Heart right ventricle (tissue), 16 donors: ENCODE measurements at regions not wholly inside any gene's neighbourhood (a gene's known extent, or its start where the extent isn't known, plus 50 kb on each side); places are given as distances from the start of the nearest gene placed in this dataset.

Experiments used
- ATAC-seq, 8 donors: fragments of 200-7000 bp; cut with Tn5 transposase; one replicate each; pipeline ENCODE4 v1.9.1; 2020; ENCODE audit warnings: mild to moderate bottlenecking in 8 of 8, moderate library complexity in 8 of 8, moderate number of reproducible peaks in 1 of 8
- DNase-seq, 2 donors: peaks; one replicate each; pipeline ENCODE4 v3.0.0-alpha.2; 2020
- H3K27ac ChIP-seq, 10 donors: fragments of 200-600 bp; sonication (generic) in 2 of 10; one replicate each; pipeline versions ENCODE4 v1.5.0 to v1.8.0; 2020 to 2022; ENCODE audit warnings: mild to moderate bottlenecking in 3 of 10
- H3K27me3 ChIP-seq, 7 donors: fragments of 200-600 bp; one replicate each; pipeline ENCODE4 v1.8.0; 2021 to 2022; ENCODE audit warnings: mild to moderate bottlenecking in 2 of 7
- H3K36me3 ChIP-seq, 9 donors: fragments of 200-600 bp; sonication (generic) in 1 of 9; one replicate each; pipeline versions ENCODE4 v1.5.0 to v1.8.0; 2020 to 2022; ENCODE audit warnings: mild to moderate bottlenecking in 2 of 9
- H3K4me1 ChIP-seq, 9 donors: fragments of 200-600 bp; sonication (generic) in 1 of 9; one replicate each; pipeline versions ENCODE4 v1.5.0 to v1.8.0; 2020 to 2022; ENCODE audit warnings: mild to moderate bottlenecking in 4 of 9
- H3K4me3 ChIP-seq, 10 donors: fragments of 200-600 bp; sonication (generic) in 2 of 10; one replicate each; pipeline versions ENCODE4 v1.5.0 to v1.8.0; 2020 to 2022; ENCODE audit warnings: mild to moderate bottlenecking in 7 of 10, moderate library complexity in 2 of 10
- H3K9me3 ChIP-seq, 11 donors: fragments of 200-600 bp in 10 of 11; sonication (generic) in 2 of 11; one replicate each; pipeline versions ENCODE4 v1.5.0 to v1.8.0; 2013 to 2022; ENCODE audit warnings: mild to moderate bottlenecking in 2 of 11, control low read depth in 1 of 11, moderate library complexity in 1 of 11
- CTCF ChIP-seq, 9 donors: fragments of 200-600 bp; sonication (generic) in 2 of 9; IDR thresholded peaks; one replicate each; pipeline versions ENCODE4 v1.5.0 to v1.8.0; 2021 to 2022; ENCODE audit warnings: antibody characterized with exemption in 9 of 9, mild to moderate bottlenecking in 5 of 9, moderate library complexity in 1 of 9
- WGBS, 2 donors: extraction: QIAGEN DNeasy Blood & Tissue Kit; methylation state at CpG; one replicate each; pipeline ENCODE4 v1.1.7; 2013; ENCODE audit warnings: inconsistent platforms in 1 of 2; 5-methylcytosine and 5-hydroxymethylcytosine counted together
- intact Hi-C, 10 donors: fragments of 100-400 bp; cut with DNase I; formaldehyde crosslinking; loops; one replicate each; pipeline versions ENCODE4 v1.11.1 to v1.14.2; 2022
- donor health status: Arrhythmogenic right ventricular cardiomyopathy.
- donor health status: ischemic (EF 13 %, LVEDD 7.1; RV severe dilation, severe dysfunction).
- donor health status: healthy with polysubstance abuse.
- donor health status: DM: no; HTN: yes; CAD: no.
- donor health status: DM: no; HTN: no; CAD: no.
- donor health status: ischemic (EF 25% LVEDD 6.9; RV normal size, moderate dysfunction).
- donor health status: ischemic (EF 25% LVEDD 5.7; RV mildly dilated, moderate dysfunction).
- donor health status: healthy.
- donor health status: DM: yes; HTN: yes; CAD: no.
- donor health status: Ischemic cardiomyopathy.
- donor health status: ischemic (EF 35%, LVEDD 5.7; RV mildly dilated, moderate dysfunction).
- donor health status: nonischemic (EF 11% LVEDD 7.7; RV severe dilation, severe dysfunction).
- donor health status: DM: yes; HTN: yes; CAD: no.
- donor health status: PGD.
- donor health status: ischemic (EF 29% LVEDD 5.4; RV normal size, mild dysfunction).
- donor health status: nonischemic (EF 23%, LVEDD 6.1; RV moderate dilation, normal function).

- no peaks in the 10 kb centered on the region for H3K36me3 ChIP-seq
- H3K4me3 ChIP-seq = no peak overlapping the region
- no peaks in the 10 kb centered on the region for H3K4me1 ChIP-seq
- H3K27me3 ChIP-seq = peaks cover 0 to 3% (median 0%) of the 10 kb centered on the region in 7 donors
- 78 to 91% methylated on average over 1 of the region's 1 CpG for WGBS, 2 donors
- no peak for DNase-seq
- intact Hi-C loops = no loop called here
- no peak for ATAC-seq
- no peak overlapping the region for H3K27ac ChIP-seq
- no peaks in the 10 kb centered on the region for H3K9me3 ChIP-seq
- no peak for TF ChIP-seq CTCF (IDR thresholded peaks at IDR 0.05)
These were observed 366.8 kb upstream of the MON1B start for GRCh38 chr16:76824221-76824620.

DNA sequence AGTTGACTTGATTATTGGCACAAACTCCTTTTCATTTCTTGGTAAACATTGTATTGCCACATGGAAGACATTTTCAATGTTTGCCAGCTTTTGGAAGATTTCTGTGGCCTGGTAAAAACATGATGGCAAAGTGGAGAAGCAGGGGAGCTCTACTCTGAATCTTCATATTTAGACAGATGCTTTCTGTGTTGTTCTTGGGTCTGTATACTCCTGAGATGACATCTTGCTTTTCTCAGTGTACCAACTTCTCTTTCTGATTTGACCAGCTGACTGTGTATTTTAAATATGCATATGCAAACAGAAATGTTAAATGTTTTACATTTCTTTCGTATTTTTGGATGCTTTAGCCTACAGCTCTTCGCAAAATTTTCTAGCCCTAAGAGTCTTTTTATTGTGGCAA lies 366.2 kb upstream of the MON1B start:
- no peak overlapping the region for H3K4me3 ChIP-seq
- no peak for DNase-seq
- peaks cover 0 to 3% (median 0%) of the 10 kb centered on the region in 7 donors for H3K27me3 ChIP-seq
- intact Hi-C loops = no loop called here
- H3K9me3 ChIP-seq = no peaks in the 10 kb centered on the region
- no peaks in the 10 kb centered on the region for H3K36me3 ChIP-seq
- no peak for ATAC-seq
- no peak overlapping the region for H3K27ac ChIP-seq
- WGBS, 2 donors = 83 to 87% methylated on average over 2 of the region's 2 CpGs
- no peaks in the 10 kb centered on the region for H3K4me1 ChIP-seq
- TF ChIP-seq CTCF (IDR thresholded peaks at IDR 0.05) = no peak

- Histone ChIP-seq H3K4me1 (no peaks in the 10 kb centered on the region), H3K27me3 (no peaks in the 10 kb centered on the region), H3K27ac (no peak overlapping the region), H3K9me3 (peaks cover 0 to 12% (median 0%) of the 10 kb centered on the region in 11 donors), H3K4me3 (no peak overlapping the region), H3K36me3 (no peaks in the 10 kb centered on the region)
- DNase-seq = no peak
- no peak for ATAC-seq
- WGBS, 2 donors = 71 to 78% methylated on average over 4 of the region's 4 CpGs
- intact Hi-C loops = no loop called here
- TF ChIP-seq CTCF (IDR thresholded peaks at IDR 0.05) = no peak
These were observed 355.7 kb upstream of the MON1B start for GRCh38 chr16:76835339-76835738.

DNA sequence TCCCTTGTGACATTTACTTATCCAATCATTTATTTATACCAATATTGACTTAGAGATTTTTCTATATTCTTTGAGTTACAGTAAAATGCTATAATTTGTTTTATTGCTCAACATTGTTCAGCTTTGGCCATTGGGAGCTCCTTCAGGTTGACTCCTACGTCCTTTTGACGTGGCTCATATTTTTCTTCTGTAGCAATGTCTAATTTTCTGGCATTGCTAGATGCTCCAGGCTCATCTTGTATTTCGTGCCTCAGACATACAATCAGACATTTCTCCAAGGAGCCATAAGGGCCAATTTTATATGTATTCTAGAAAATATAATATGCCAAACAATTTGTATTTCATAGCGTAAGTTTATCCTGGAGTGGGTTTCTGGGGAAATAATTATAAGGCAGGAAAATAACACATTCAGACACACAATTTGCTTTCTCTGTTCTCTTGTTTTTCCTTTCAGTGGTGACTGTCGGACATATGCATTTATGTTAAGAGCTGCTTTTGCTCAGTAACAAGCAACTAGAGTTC lies 355.1 kb upstream of the MON1B start:
- Histone ChIP-seq H3K9me3 (peaks cover 0 to 12% (median 0%) of the 10 kb centered on the region in 11 donors), H3K27ac (no peak overlapping the region), H3K36me3 (no peaks in the 10 kb centered on the region), H3K4me3 (no peak overlapping the region), H3K27me3 (no peaks in the 10 kb centered on the region), H3K4me1 (no peaks in the 10 kb centered on the region)
- intact Hi-C loops = no loop called here
- DNase-seq (no peak), ATAC-seq (no peak)
- WGBS, 2 donors = 77 to 81% methylated on average over 5 of the region's 5 CpGs
- TF ChIP-seq CTCF (IDR thresholded peaks at IDR 0.05) = no peak
